SK-N-SH (cell line): ENCODE measurements at regions not wholly inside any gene's neighbourhood (a gene's known extent, or its start where the extent isn't known, plus 50 kb on each side); places are given as distances from the start of the nearest gene placed in this dataset.
A peak's percentile ranks its signal among the peaks of the same experiment; 100 is the strongest.

Source experiments
- CTCF ChIA-PET: fragments of 300-600, 350-600 bp; formaldehyde crosslinking; extraction: SDS; loops from one replicate; lab custom pipeline; 2021; lab: Yijun Ruan, JAX
- POLR2A ChIA-PET: fragments of 350-600 bp; sonication (Branson Sonifier 250); formaldehyde crosslinking; extraction: SDS; loops from one replicate; lab custom pipeline; 2020; ENCODE audit warnings: antibody characterized with exemption, inconsistent platforms; lab: Yijun Ruan, JAX
- DNase-seq: peaks from one replicate; pipeline ENCODE4 v3.0.0; 2012
- H2AFZ ChIP-seq: fragments of 200-600 bp; sonication (generic); 2 replicates; pipeline ENCODE4 v1.8.1; 2016; ENCODE audit warnings: antibody characterized with exemption, mild to moderate bottlenecking, low read depth
- H3F3A ChIP-seq: fragments of 200-600 bp; sonication (generic); replicated peaks from 2 replicates; pipeline ENCODE3; 2016; ENCODE audit warnings: antibody characterized with exemption, mild to moderate bottlenecking; ENCODE audit not compliant: insufficient read depth
- H3K27ac ChIP-seq, 2 experiments: fragments of 200-500 bp in 1 of 2; fragments of 200-600 bp in 1 of 2; sonication (Bioruptor generic) in 1 of 2; sonication (generic), shearing (Covaris generic) in 1 of 2; 2 replicates each; pipeline versions ENCODE4 v1.5.1 to v1.6.1; 2014 to 2016; ENCODE audit warnings: low read depth in 2 of 2, inconsistent platforms in 1 of 2, low read length in 1 of 2, mild to moderate bottlenecking in 1 of 2, mixed read lengths in 1 of 2
- H3K27me3 ChIP-seq: fragments of 200-600 bp; sonication (generic), shearing (Covaris generic); 2 replicates; pipeline ENCODE4 v1.6.1; 2016; ENCODE audit warnings: mixed run types; ENCODE audit not compliant: insufficient read depth
- H3K36me3 ChIP-seq, 2 experiments: fragments of 200-500 bp in 1 of 2; fragments of 200-600 bp in 1 of 2; sonication (Bioruptor generic) in 1 of 2; sonication (generic) in 1 of 2; replicated peaks in 1 of 2; 2 replicates each; pipeline versions ENCODE3 to v1.5.1; 2014 to 2016; ENCODE audit warnings: low read length in 1 of 2, mild to moderate bottlenecking in 1 of 2; ENCODE audit not compliant: insufficient read depth in 2 of 2, control insufficient read depth in 1 of 2
- H3K4me1 ChIP-seq, 2 experiments: fragments of 200-500 bp in 1 of 2; fragments of 200-600 bp in 1 of 2; sonication (Bioruptor generic) in 1 of 2; sonication (generic), shearing (Covaris generic) in 1 of 2; 2 replicates each; pipeline versions ENCODE4 v1.5.1 to v1.6.1; 2014 to 2016; ENCODE audit warnings: low read depth in 1 of 2, low read length in 1 of 2, mixed run types in 1 of 2; ENCODE audit not compliant: insufficient read depth in 2 of 2, control insufficient read depth in 1 of 2
- H3K4me2 ChIP-seq: fragments of 200-600 bp; sonication (generic), shearing (Covaris generic); 2 replicates; pipeline ENCODE4 v1.6.1; 2017; ENCODE audit warnings: mixed run types
- H3K4me3 ChIP-seq, 2 experiments: fragments of 200-500 bp in 1 of 2; fragments of 200-600 bp in 1 of 2; sonication (Bioruptor generic) in 1 of 2; sonication (generic), shearing (Covaris generic) in 1 of 2; 2 replicates each; pipeline versions ENCODE4 v1.5.1 to v1.8.1; 2014 to 2016; ENCODE audit warnings: low read depth in 2 of 2, inconsistent platforms in 1 of 2, low read length in 1 of 2, mild to moderate bottlenecking in 1 of 2, mixed read lengths in 1 of 2, moderate library complexity in 1 of 2
- H3K79me2 ChIP-seq: fragments of 200-600 bp; sonication (generic); 2 replicates; pipeline ENCODE4 v1.8.1; 2017; ENCODE audit warnings: mild to moderate bottlenecking; ENCODE audit not compliant: insufficient read depth
- H3K9ac ChIP-seq: fragments of 200-600 bp; sonication (generic); 2 replicates; pipeline ENCODE4 v1.6.1; 2017; ENCODE audit warnings: mixed run types
- H3K9me2 ChIP-seq: fragments of 200-600 bp; sonication (generic); 2 replicates; pipeline ENCODE4 v1.6.1; 2017; ENCODE audit warnings: mixed run types
- H3K9me3 ChIP-seq: fragments of 200-600 bp; sonication (generic); 2 replicates; pipeline ENCODE4 v1.6.1; 2017; ENCODE audit warnings: mixed run types, mild to moderate bottlenecking, moderate library complexity
- H4K20me1 ChIP-seq: fragments of 200-600 bp; sonication (generic); 2 replicates; pipeline ENCODE4 v1.6.1; 2017; ENCODE audit warnings: mild to moderate bottlenecking, mixed run types; ENCODE audit not compliant: insufficient read depth
- EP300 ChIP-seq, 2 experiments: IDR thresholded peaks; 2 replicates each; pipeline versions ENCODE4 v1.4.0 to v1.6.1; 2012; ENCODE audit warnings: borderline replicate concordance in 1 of 2, low read depth in 1 of 2, low read length in 1 of 2
- EZH2phosphoT487 ChIP-seq: fragments of 200-600 bp; sonication (generic); IDR thresholded peaks from 2 replicates; pipeline ENCODE4 v1.6.1; 2017; ENCODE audit warnings: low read depth, mixed run types, mild to moderate bottlenecking, antibody characterized with exemption, moderate library complexity, borderline replicate concordance
- FOXM1 ChIP-seq: IDR thresholded peaks from 2 replicates; pipeline ENCODE4 v1.4.0; 2012; ENCODE audit warnings: low read depth, mild to moderate bottlenecking
- JUND ChIP-seq: IDR thresholded peaks from 2 replicates; pipeline ENCODE4 v1.4.0; 2012
- MAX ChIP-seq: IDR thresholded peaks from 2 replicates; pipeline ENCODE4 v1.4.0; 2012; ENCODE audit warnings: low read depth
- MEF2A ChIP-seq: IDR thresholded peaks from 2 replicates; pipeline ENCODE4 v1.4.0; 2012; ENCODE audit warnings: low read depth, borderline replicate concordance
- MXI1 ChIP-seq: IDR thresholded peaks from 2 replicates; pipeline ENCODE4 v1.6.1; 2012; ENCODE audit warnings: mild to moderate bottlenecking, low read depth, low read length, improper control_type of control experiment
- NFIC ChIP-seq: IDR thresholded peaks from 2 replicates; pipeline ENCODE4 v1.4.0; 2012; ENCODE audit warnings: borderline replicate concordance
- PBX3 ChIP-seq: IDR thresholded peaks from 2 replicates; pipeline ENCODE4; 2012
- RAD21 ChIP-seq: IDR thresholded peaks from 2 replicates; pipeline ENCODE4 v1.6.1; 2012; ENCODE audit warnings: mild to moderate bottlenecking, low read length
- RCOR1 ChIP-seq: fragments of 150-350 bp; IDR thresholded peaks from 2 replicates; pipeline ENCODE4 v1.6.1; 2017; ENCODE audit warnings: antibody characterized with exemption, low read length
- SIN3A ChIP-seq: IDR thresholded peaks from 2 replicates; pipeline ENCODE4 v1.6.1; 2012; ENCODE audit warnings: low read depth, mild to moderate bottlenecking, low read length, moderate library complexity, borderline replicate concordance
- SMC3 ChIP-seq: IDR thresholded peaks from 2 replicates; pipeline ENCODE4 v1.6.1; 2012; ENCODE audit warnings: low read depth, low read length, improper control_type of control experiment
- TAF1 ChIP-seq: IDR thresholded peaks from 2 replicates; pipeline ENCODE4 v1.6.1; 2012; ENCODE audit warnings: low read depth, mild to moderate bottlenecking, low read length, moderate library complexity, borderline replicate concordance
- TCF12 ChIP-seq: IDR thresholded peaks from 2 replicates; pipeline ENCODE4 v1.4.0; 2012
- ZBTB33 ChIP-seq: IDR thresholded peaks from 2 replicates; pipeline ENCODE4 v1.4.0; 2012; ENCODE audit warnings: low read depth, borderline replicate concordance
- whole genome bisulfite sequencing: methylation state at CpG from one replicate; pipeline ENCODE4 v1.1.6; 2017; ENCODE audit warnings: low lambda C conversion rate; 5-methylcytosine and 5-hydroxymethylcytosine counted together
- TF ChIP-seq, protein P1 (sequence below): fragments of 150-350 bp; IDR thresholded peaks from 2 replicates; pipeline ENCODE4 v1.6.1; 2016; ENCODE audit warnings: mild to moderate bottlenecking, low read depth, low read length

GRCh38 chr7:85685901-85686300 lies 499.0 kb upstream of the SEMA3D start (continued):
- TF ChIP-seq PBX3 (no peak), SIN3A (no peak), JUND (no peak), TAF1 (no peak)

GRCh38 chr7:85682833-85683620 lies 496.2 kb upstream of the SEMA3D start:
- Histone ChIP-seq H4K20me1 (no peaks in the 10 kb centered on the region), H3K27ac (no peak overlapping the region), H3K36me3 (no peaks in the 10 kb centered on the region), H3K79me2 (no peaks in the 10 kb centered on the region), H3F3A (no peaks in the 10 kb centered on the region), H3K27me3 (no peaks in the 10 kb centered on the region), H3K9me3 (no peaks in the 10 kb centered on the region), H3K4me1 (no peaks in the 10 kb centered on the region; a peak in 1 of 4 replicates), H3K9me2 (no peaks in the 10 kb centered on the region; the same call in 1 of the 2 replicates), H2AFZ (no peak overlapping the region), H3K4me2 (no peak overlapping the region), H3K4me3 (no peak overlapping the region), H3K9ac (no peak overlapping the region)
- 35% methylated on average over 1 of the region's 1 CpG for WGBS
- no peak for DNase-seq
- CTCF ChIA-PET: no interaction called here
- TF ChIP-seq SIN3A (no peak), ZBTB33 (no peak), MEF2A (no peak), FOXM1 (no peak), SMC3 (no peak), JUND (no peak), TCF12 (peak; percentile 66), RAD21 (no peak), TAF1 (no peak), NFIC (no peak), MAX (no peak), RCOR1 (no peak), MXI1 (no peak), EZH2phosphoT487 (no peak), EP300 (IDR thresholded peaks at IDR 0.05; ENCODE audit: borderline replicate concordance in 1 of 2, low read depth in 1 of 2, low read length in 1 of 2) (no peak), PBX3 (peak; percentile 7; the same call in 1 of the 2 replicates)
- TF ChIP-seq, protein P1, sequence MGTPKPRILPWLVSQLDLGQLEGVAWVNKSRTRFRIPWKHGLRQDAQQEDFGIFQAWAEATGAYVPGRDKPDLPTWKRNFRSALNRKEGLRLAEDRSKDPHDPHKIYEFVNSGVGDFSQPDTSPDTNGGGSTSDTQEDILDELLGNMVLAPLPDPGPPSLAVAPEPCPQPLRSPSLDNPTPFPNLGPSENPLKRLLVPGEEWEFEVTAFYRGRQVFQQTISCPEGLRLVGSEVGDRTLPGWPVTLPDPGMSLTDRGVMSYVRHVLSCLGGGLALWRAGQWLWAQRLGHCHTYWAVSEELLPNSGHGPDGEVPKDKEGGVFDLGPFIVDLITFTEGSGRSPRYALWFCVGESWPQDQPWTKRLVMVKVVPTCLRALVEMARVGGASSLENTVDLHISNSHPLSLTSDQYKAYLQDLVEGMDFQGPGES: no peak
- POLR2A ChIA-PET: no interaction called here
